NCI-H345 treated with DMSO at 0.1 percent for 48 hours (cell line): ENCODE measurements at regions not wholly inside any gene's neighbourhood (a gene's known extent, or its start where the extent isn't known, plus 50 kb on each side); places are given as distances from the start of the nearest gene placed in this dataset.
"Not testable (repeated sequence)": the region's sequence is repeated elsewhere in the genome, so short reads cannot be mapped to it uniquely, and the experiment has no call there.

Experiments used
- DNase-seq: peaks from one replicate; lab custom pipeline; 2025; ENCODE audit not compliant: unreplicated experiment; lab: John Stamatoyannopoulos, UW

- DNase-seq = no peak
These were observed 167.0 kb downstream of the ERMARD start for GRCh38 chr6:169918239-169918953.

- DNase-seq = no peak
These were observed 165.7 kb downstream of the ERMARD start for GRCh38 chr6:169917153-169917552.

- DNase-seq = no peak
These were observed 164.5 kb downstream of the ERMARD start for GRCh38 chr6:169915769-169916550.

GRCh38 chr6:169913745-169914144 lies 162.3 kb downstream of the ERMARD start:
- DNase-seq = not testable (repeated sequence)

GRCh38 chr6:169913096-169913638 lies 161.7 kb downstream of the ERMARD start:
- DNase-seq = no peak

- no peak for DNase-seq
These were observed 161.1 kb downstream of the ERMARD start for GRCh38 chr6:169912266-169913095.

- DNase-seq = no peak
These were observed 160.1 kb downstream of the ERMARD start for GRCh38 chr6:169911264-169912263.

GRCh38 chr6:169909113-169909512 lies 157.7 kb downstream of the ERMARD start:
- no peak for DNase-seq

GRCh38 chr6:169908403-169908933 lies 157.0 kb downstream of the ERMARD start:
- no peak for DNase-seq

- no peak for DNase-seq
These were observed 156.1 kb downstream of the ERMARD start for GRCh38 chr6:169907419-169908115.

GRCh38 chr6:169906688-169907418 lies 155.4 kb downstream of the ERMARD start:
- DNase-seq = no peak

GRCh38 chr6:169906004-169906687 lies 154.7 kb downstream of the ERMARD start:
- no peak for DNase-seq

- no peak for DNase-seq
These were observed 153.8 kb downstream of the ERMARD start for GRCh38 chr6:169905041-169905807.

- DNase-seq = no peak
These were observed 152.9 kb downstream of the ERMARD start for GRCh38 chr6:169904051-169904922.

GRCh38 chr6:169903122-169903521 lies 151.7 kb downstream of the ERMARD start:
- DNase-seq = no peak

- no peak for DNase-seq
These were observed 151.2 kb downstream of the ERMARD start for GRCh38 chr6:169902604-169903003.
